NCI-H128 (cell line): ENCODE measurements at regions not wholly inside any gene's neighbourhood (a gene's known extent, or its start where the extent isn't known, plus 50 kb on each side); places are given as distances from the start of the nearest gene placed in this dataset.

Source experiments
- DNase-seq: peaks from one replicate; lab custom pipeline; 2025; ENCODE audit not compliant: unreplicated experiment; lab: John Stamatoyannopoulos, UW

DNA sequence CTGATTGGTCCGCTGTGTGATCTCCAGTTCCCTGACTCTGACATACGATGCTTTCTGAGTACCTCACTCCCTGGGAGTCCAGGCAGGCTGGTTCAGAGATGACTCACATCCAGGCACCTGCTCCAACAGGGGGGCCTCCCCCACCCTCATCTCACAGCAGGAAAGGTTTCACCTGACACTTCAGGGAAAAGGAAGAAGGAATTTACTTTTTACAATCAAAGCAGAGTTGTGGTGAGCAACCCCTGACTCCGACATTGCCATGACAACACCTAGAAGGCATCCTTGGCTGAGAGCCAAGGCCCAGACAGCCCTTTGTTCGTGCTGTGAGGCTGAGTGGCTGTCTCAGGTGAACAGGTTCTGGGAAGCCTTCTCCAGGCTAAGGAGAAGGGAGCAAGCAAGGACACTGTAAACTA lies 164.6 kb upstream of the GJB5 start:
- DNase-seq, result peak; percentile 89

DNA sequence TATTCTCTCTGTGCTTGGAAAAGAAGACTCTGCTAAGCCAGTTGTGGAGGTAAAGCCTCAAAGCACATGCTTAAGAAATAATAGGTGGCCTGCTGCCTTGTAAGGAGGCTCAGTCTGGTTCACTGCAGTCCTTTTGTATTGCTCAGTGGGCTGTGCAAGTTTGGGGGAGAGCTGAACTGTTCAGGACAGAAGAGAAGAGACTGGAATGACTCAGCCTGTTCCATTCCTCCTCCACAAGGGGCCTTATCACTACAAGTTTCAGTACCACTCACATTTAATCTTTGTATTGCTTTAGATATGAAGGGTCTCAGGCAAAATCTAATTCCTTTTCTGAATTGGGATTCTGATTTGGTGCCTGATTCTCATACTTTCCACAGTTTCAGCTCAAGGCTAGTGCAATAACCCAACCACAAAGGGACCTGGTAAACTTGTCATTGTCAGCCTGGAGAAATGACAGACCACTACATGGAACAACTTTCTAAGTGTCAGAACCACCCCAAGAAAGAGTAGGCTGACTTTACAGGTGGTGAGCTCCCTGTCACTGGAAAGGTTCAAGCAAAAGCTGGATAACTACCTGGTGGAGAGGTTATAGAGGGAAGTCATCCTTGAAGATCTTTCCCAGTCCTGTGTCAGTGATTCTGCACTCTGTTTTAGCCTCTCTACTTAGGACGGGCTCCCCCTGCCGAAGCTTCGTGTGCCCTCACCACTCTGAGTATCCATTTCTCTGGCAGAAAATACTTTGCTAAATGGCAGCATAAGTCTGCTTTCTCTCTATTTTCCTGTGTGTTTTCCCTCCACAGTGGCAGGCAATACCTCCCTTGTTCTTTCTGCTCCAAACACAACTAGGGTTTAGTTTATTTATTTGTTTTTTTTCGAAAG lies 162.9 kb upstream of the GJB5 start:
- DNase-seq, result no peak

DNA sequence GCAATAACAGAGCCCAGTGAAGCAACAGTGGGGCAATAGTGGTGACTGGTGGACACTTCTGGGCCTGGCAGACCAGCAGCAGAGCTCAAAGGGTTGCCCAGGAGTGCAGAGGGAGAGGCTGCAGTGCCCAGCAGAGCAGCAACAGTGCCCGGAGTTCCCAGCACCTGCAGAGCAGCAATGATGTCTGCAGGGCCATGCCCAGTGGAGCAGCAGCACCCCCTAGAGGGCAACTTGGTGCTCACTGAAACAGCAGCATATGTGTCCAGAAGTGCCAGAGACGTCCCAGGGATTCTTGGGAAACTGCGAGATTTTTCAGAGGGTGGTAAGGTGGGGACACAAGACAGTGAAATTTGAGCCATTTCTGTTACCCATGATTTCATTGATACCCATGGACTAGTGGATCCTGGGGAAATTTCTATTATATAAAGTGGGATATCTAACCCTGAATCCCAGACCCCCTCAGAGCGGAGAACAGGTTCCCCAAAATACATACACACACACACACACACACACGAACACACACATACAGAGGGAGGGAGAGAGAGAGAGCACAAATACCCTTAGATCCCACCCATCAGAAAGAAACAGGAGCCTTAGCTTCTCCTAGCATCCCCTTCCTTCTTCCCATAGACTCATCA lies 156.9 kb upstream of the GJB5 start:
- DNase-seq, result peak; percentile 77

DNA sequence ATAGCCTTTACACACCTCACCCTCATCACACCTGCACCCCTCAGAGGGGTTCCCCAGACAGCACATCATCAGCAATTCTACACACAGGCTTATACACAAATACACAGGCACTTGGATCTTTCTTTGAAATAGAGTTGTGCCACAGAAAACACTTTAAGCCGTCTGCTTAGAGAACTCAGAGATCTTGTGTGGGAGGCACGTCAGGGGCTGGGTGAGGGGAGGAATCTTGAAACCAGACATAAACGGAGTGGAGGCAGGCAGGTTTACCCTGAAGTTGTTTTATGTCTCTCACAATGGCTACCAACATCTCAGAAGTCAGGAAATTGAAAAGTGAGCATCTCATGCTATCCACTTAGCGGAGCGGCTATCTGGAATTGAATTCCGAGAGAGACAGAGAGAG lies 151.9 kb upstream of the GJB5 start:
- DNase-seq, result no peak

DNA sequence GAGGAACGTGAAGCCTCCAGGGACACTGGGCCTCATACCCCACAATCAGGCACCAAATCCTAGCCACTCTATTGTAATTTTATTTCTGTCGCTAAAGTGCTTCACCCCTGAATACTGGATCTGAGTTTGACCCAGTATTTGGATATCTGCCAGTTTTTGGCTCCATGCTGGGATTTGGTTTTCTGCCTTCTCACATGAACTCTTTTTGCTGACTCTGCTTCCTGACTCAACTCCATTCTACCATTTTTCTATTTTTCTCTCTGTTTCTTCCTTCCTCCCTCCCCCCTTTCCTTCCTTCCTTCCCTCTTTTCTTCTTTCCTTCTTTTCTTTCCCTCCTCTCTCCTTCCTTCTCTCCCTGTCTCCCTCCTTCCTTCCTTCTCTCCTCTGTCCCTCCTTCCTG lies 151.3 kb upstream of the GJB5 start:
- no peak for DNase-seq

DNA sequence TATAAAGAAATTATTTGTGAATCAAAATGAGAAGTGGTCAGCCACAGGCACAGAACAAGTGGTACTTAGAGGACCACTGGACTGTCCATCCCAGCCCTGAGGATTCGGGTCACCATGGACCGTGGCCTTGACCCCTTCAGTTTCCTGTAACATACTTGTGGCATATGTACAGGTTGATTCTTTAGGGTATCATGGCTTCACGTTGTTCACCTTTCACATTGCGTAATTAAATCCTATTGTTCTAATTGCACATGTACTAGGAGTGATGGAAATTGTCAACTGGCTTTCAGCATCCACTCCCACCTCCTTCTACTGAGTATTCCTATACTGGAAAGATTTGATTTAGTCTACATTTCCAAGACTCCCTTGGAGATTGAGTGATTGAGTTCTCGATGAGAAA lies 148.3 kb upstream of the GJB5 start:
- DNase-seq, result no peak

DNA sequence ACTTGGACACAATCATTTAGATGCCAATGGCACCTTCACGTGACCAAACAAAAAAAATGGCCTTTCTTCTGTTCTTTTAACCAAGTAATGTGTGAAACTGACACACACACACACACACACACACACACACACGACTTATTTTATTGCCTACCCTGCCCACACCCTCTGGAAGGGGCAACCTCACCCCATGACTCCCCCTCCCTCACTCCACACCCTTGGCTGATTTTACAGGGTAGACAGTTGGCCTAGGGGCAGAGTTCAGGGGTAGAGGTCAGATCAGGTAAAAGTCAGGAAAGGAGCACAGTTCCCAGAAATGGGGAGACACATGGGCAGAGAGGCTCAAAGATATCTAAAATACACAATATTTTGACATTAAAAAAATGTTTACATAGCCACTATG lies 144.8 kb upstream of the GJB5 start:
- no peak for DNase-seq

DNA sequence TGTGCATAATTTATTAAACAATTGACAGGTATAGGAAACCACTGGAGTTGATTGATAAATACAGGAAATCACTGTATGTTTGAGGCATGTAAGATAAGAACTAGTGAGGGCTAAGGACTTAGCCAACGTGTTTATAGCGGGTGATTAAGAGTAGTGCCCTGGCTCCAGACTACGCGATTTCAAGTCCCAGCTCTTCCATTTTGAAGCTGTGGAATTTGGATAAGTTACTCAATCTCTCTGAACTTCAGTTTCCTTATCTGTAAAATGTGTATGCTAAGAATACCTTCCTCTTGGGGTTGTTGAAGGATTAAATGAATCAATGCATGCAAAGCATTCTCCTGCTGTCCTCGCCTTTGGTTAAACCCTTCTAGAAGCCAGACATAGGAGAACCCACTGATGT lies 143.3 kb upstream of the GJB5 start:
- DNase-seq, result no peak

DNA sequence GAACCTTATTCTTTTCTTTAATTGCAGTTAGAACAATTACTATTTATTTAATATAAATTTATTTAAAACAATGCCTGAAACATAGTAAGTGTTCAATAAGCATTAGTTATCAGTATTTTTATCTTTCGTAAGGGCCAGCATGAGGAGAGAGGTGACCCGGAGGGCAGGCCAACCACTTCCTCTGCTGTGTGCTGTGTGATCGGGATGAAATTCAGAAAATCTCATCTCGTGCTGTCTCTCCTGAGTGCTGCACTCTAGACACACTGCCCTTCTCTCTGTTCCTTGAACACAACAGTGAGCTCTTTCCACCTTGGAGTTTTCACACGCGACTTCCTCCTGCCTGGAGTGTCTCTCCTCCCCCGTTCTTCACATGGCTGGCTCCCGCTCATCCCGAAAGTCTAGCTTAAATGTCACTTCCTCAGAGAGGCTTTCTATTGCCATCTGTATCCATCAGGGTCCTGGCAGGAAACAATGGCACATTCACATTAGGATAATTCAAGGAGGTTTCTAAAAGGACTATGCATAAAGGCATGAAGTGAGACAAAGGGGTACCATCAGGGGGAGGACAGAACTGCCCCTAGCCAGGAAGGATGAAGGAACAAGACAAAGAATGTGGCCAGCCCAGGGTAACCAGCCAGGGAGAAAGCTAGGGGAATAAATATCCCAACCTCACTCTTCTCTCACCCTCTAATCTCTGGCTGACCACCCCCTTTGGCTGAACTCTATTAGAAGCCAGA lies 142.6 kb upstream of the GJB5 start:
- no peak for DNase-seq

DNA sequence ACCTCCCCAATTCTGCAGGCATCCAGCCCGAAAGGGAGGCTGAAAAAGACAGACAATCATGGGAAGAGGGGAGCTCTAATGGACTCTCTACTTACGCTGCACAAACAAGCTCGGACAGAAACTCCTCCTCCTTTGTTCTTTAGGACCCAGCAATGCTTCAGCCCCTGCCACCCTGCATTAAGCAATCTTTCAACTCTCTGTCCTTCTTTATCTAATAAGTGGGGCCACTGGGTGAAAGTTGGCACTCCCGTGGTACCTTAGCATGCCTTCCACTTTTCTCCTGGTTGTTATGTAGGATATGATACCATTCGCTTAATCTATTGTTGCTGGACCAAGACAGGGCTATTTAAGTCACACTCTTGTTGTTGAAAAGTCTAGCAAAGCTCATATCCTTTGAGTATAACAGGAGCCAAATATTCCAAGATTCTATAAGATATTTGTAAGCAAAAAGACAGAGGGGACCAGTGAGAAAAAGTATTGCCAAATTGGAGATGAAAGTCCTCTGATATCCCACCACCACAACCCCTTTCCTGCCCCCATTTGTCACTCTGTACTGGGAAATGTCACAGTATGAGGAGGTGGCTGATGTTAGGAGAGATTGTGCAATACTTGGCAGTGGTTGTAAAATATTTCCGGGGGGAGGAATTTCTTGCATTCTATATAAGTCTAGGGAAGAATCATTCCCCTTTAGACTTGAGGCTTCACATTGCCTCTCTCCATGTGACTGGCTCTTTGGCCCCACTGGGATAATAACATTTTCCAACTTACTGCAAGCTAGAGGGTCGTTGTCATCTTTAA lies 137.3 kb upstream of the GJB5 start:
- DNase-seq, result no peak

DNA sequence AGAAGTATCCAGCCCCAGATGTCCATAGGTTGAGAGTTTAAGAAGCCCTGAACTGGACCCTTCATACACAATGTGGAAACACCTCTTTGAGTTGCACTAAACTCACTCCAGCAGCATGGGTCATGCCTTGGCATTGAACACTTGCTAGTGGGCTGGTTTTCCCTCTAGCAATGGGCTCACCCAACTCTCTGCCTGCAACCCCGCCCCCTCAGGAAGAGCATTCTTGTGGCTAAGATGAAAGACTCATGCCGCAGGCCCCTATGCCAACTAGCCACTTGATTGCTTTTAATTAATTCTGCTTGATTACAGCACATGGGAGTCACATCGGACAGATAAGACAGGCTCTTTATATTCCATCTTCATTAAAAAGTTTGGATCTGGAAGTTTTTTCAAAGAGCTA lies 136.5 kb upstream of the GJB5 start:
- DNase-seq, result no peak

DNA sequence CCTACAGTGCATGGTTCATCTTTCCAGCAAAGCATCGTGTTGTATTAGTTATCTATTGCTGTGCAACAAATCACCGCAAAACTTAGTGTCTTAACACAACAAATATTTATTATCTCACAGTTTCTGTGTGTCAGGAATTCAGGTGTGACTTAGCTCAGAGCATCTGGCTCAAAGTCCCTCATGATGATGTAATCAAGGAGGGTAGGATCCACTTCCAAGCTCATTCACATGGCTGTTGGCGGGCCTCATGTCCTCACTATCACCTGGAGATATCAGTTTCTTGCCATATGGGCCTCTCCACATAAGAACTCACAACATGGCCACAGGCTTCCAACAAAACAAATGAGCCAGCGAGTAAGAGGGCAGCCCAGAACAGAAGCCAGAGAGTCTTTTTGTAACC lies 135.6 kb upstream of the GJB5 start:
- DNase-seq, result no peak

DNA sequence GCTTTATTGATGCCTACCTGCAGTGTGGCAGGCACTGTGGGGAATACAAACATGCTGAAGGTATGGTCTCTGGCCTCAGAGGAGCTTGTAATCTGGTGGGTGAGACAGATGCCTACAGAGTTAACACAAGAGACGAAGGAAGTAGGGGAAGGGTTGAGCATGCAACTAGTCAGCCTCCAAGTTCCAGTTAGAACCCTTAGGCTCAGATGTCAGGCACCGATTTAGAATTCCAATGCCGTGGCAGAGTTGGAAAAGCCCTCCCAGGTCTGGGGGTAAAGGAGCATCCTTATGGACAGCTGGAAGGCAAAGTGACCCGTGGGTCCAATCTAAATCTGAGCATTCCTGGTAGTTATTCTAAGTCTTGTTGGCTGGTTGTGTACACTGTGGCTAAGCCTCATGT lies 132.9 kb upstream of the GJB5 start:
- no peak for DNase-seq

DNA sequence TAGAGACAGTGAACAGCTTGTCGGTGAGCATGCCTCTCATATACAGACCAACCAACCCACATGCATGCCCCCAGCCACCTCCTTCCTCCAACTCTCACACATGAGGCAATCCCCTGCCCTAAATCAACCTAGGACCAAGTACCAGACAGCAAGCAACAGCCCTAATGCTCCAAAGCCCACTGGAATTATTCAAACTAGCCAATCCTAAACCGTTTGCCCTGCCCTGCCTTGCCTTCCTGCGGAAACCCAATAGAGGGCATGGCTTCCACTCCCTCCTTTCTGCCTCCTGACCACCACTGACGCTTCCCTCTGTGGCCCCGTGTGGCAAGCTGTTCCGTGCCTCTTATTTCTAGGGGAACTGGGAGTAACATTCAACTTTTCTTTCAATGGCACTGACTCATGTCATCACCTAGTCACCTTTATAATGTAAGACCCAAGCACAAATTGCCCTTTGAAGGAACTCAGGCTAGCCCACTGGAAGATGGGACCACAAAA lies 129.3 kb upstream of the GJB5 start:
- DNase-seq, result no peak

DNA sequence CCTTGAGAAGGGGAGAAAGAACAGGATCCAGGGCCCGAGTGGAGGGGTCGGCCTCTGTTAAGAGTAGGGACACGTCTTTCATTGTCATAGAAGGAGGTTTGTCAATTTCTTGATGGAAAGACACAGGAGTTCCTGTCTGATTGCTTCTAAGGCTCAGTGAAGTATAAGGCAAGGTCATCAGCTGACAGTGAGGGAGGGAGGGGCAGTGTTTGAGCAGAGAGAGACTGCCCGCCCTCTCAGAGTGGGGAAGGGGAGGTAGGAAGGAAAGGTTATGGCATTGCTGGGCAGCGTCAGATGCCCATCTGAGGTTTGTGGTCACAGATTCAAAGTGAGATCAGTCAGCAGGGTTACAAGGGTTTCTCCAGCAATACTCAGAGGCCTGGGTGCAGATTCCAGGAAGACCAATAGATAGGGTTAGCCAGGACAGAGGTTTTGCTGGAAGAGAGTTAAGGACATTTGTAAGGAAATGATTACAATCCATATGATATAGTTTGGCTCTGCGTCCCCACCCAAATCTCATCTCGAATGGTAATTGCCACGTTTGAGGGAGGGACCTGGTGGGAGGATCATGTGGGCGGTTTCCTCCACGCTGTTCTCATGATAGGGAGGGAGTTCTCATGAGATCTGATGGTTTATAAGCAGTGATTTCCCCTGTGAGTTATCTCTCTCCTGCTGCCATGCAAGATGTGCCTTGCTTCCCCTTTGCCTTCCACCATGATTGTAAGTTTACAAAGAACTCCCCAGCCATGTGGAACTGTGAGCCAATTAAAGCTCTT lies 127.2 kb upstream of the GJB5 start:
- no peak for DNase-seq

DNA sequence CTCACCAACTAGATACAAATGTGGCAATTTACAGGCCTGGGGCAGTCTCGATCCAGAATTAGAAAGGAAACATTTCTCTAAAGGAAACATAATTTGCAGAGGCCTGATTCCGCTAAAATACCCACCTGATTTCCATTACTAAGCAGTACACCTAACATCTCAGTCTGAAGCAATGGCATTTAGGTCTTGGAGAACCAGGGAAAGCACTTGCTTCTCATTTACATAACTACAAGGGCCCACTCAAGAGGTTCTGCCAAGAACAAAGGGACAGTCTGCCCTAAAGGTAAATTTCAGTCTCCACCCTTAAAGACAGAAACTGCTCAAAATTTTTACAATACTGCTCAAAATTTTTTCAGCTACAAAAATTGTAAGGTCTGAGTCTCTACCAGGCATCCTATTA lies 123.7 kb upstream of the GJB5 start:
- no peak for DNase-seq

DNA sequence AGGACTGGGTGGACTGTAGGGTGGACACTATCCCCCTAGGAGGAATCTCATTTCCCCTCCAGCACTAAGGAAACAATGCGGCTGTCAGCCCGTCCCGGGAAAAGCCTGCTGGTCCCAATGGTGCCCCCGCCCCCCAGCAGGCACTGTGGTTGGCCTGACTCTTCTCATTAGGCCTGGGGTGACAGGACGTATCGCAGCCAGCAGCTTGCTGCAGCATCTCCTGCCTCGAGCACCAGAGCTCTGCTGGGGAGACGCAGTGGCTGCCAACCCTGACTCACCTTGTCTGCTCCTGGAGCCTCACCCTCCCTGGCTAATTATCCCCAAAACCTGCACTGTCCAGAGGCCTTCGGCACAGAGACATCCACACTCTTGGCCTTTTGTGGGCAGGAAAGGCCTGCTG lies 115.1 kb upstream of the GJB5 start:
- DNase-seq, result no peak

DNA sequence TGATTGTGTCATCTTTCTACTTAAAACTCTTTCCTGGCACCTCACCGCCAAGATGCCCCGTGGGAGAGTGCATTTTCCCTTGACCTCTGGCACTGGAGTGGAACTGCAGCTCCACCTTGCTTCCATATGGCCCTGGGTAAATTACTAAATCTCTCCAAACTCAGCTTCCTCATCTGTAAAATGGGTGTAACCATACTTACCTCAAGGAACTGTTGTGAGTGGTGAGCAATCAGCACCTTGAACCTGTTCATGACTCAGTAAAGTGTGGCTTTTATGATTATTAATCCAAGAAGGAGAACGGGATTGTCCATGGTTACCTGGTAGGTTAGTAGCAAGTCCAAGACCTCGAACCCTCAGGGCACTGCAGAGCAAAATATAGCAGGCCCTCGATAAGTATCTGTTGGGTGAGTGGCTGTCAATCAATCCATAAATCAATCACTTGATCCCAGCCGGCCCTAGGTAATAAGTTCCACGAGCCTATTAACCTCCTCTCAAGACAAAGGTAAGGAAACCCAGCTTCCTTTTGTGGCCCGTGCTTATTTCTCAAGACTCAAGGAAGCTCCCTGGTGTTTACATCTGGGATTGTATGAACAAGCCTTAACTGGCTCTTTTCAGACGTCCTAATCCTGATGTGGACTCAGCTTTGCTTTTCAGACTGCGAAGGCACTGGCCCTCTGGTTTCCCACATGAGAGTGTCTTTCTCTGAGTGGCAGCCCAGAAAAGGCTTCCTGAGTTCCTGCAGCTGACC lies 114.0 kb upstream of the GJB5 start:
- DNase-seq, result no peak

DNA sequence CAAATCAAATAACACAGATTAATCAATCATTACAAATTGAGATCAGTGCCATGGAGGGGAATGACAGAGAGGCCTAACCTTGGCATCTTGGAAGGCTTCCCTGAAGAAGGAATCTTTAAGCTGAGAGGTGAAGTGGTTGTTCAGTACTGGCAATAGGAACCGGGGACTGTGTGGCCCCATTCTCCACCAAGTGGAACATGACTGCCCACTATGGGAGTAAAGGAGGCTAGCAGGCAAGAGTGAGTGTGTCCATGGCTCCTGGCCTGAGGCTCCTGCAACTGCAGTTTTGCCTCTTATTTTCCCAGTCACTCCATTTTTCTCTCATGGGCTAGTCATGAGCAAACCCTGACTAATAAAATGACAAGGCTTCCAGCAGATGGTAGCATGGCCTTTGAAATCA lies 112.2 kb upstream of the GJB5 start:
- no peak for DNase-seq
